CD4-positive, alpha-beta T cell treated with Interferon gamma for 1 hour (primary cell): ENCODE measurements at regions not wholly inside any gene's neighbourhood (a gene's known extent, or its start where the extent isn't known, plus 50 kb on each side); places are given as distances from the start of the nearest gene placed in this dataset.

ENCODE experiments used
- DNase-seq: peaks from one replicate; pipeline ENCODE4 v3.0.0-alpha.2; 2020

DNA sequence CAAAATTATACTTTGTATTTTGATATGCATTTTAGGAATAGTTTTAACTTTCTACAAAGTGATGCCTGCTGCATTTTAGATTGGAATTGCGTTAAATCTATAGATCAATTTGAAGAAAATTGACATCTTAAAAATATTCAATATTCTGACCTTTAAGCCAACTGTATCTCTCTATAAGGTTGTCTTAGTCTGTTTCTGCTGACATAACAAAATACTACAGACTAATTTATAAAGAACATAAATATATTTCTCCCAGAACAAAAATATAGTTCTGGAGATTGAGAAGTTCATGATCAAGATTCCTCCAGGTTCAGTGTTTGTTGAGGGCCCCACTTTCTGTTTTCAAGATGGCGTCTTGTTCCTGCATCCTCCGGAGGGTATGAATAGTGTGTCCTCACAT lies 73.6 kb upstream of the NEGR1 start:
- no peak for DNase-seq

DNA sequence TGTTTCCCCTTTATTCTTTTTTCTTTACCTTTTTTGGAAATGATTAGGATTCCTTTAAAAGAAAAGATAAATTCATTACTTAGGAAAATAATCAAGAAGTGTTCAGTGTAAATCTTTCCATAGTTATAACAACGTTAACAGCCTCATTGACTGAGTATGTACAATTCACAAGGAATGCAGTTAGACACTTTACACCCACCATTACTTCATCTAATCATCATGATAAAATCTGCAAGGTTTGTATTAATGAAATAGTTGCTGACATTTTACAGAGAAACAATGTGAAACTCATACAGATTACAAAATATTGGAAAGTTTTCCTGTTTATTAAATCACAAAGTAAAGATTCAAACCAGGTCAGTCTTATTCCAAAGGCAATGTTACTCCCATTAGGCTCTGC lies 59.3 kb upstream of the NEGR1 start:
- DNase-seq, result no peak

DNA sequence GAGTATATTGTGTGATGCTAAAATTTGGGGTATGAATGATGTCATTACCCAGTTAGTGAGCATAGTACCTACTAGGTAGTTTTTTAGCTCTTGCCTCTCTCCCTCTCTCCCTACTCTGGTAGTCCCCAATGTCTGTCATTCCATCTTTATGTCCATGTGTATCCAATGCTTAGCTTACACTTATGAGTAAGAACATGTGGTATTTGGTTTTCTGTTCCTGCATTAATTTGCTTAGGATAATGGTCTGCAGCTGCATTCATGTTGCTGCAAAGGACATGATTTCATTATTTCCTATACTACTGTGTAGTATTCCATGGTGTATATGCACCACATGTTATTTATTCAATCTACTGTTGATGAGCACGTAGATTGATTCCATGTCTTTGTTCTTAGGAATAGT lies 54.4 kb upstream of the NEGR1 start:
- no peak for DNase-seq
